ENCODE measurements at regions not wholly inside any gene's neighbourhood (a gene's known extent, or its start where the extent isn't known, plus 50 kb on each side); places are given as distances from the start of the nearest gene placed in this dataset.

DNA sequence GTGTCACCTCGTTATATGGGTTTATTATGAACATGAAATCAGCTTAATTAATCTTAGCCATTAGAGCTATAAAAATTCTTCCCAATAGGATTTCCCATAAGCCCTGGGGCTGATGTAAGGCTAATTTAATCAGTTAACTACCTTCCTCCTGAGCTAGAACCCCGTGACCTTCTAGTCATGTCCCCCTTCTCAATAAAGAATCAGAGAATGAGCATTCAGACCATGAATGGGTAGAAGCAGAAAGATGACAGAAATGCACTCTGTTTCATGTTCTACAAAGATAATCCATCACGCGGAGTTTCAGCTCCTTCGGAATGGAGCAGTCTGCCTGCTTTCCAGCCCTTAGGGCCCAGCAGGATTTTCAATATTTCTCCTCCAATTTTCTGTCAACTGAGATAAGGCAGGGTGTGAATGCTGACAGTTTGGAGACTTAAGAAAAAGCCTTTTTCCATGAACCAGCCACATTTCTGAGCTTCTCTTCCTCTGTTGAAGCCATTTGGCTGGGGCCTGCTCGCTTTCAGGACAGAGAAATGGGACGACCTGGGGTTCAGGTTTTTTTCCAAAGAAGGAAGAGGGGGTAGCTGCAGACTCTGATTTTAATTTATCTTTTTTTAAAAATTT is 211.0 kb downstream of the NEBL start:
- Histone ChIP-seq H3K27ac (no peak overlapping the region), H3K4me3 (no peak overlapping the region), H3K9me3 (no peaks in the 10 kb centered on the region), H3K27me3 (ENCODE audit: low read depth) (no peaks in the 10 kb centered on the region), H3K4me1 (no peaks in the 10 kb centered on the region), H3K36me3 (no peaks in the 10 kb centered on the region)
- DNase-seq: no peak
- intact Hi-C loops (cut with DNase I): no loop called here
- TF ChIP-seq, protein P1, sequence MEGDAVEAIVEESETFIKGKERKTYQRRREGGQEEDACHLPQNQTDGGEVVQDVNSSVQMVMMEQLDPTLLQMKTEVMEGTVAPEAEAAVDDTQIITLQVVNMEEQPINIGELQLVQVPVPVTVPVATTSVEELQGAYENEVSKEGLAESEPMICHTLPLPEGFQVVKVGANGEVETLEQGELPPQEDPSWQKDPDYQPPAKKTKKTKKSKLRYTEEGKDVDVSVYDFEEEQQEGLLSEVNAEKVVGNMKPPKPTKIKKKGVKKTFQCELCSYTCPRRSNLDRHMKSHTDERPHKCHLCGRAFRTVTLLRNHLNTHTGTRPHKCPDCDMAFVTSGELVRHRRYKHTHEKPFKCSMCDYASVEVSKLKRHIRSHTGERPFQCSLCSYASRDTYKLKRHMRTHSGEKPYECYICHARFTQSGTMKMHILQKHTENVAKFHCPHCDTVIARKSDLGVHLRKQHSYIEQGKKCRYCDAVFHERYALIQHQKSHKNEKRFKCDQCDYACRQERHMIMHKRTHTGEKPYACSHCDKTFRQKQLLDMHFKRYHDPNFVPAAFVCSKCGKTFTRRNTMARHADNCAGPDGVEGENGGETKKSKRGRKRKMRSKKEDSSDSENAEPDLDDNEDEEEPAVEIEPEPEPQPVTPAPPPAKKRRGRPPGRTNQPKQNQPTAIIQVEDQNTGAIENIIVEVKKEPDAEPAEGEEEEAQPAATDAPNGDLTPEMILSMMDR (IDR thresholded peaks at IDR 0.05): no peak
- ATAC-seq: no peak

DNA sequence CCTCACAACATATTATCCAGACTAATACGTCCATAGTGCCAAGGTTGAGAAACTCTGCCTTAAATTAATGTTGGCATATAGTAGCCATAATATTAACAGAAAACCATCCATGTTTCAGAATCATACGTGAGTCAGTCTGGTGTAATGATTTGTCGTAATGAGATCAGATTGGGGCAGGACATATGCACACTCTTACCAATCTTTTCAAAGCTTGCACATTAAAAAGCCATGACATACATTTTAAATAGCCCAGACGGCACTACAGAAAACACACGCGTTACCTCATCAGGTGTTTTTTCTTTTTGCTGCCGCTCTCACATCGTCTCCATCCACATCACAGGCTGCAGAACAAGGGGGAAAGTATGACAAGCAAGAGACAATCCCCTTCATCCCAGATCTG is 211.6 kb downstream of the NEBL start:
- no peak for DNase-seq
- Histone ChIP-seq H3K4me1 (no peaks in the 10 kb centered on the region), H3K36me3 (no peaks in the 10 kb centered on the region), H3K9me3 (no peaks in the 10 kb centered on the region), H3K27ac (no peak overlapping the region), H3K27me3 (ENCODE audit: low read depth) (no peaks in the 10 kb centered on the region), H3K4me3 (no peak overlapping the region)
- intact Hi-C loops (cut with DNase I): no loop called here
- TF ChIP-seq, protein P1 (IDR thresholded peaks at IDR 0.05): no peak
- ATAC-seq: no peak

DNA sequence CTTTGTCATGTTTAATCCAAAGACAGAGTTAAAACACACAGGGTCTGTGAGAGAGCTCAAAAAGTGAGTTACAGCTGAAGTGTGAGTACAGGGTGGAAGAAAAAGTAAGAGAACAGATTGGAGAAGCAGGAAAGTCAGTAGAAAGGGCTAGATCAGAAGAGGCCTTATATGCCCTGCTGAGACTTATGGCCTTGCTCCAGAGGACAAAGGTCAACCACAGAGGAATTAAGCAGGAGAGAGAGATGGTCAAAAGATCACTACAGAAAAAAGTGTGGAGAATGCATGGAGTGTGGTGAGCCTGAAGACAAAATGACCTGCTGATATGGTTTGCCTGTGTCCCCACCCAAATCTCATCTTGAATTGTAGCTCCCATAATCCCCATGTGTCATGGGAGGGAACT is 213.8 kb downstream of the NEBL start:
- TF ChIP-seq, protein P1 (IDR thresholded peaks at IDR 0.05): no peak
- intact Hi-C loops (cut with DNase I): no loop called here
- no peaks in the 10 kb centered on the region for H3K27me3 ChIP-seq (ENCODE audit: low read depth)
- no peaks in the 10 kb centered on the region for H3K9me3 ChIP-seq
- no peaks in the 10 kb centered on the region for H3K36me3 ChIP-seq
- no peak overlapping the region for H3K4me3 ChIP-seq
- no peak overlapping the region for H3K27ac ChIP-seq
- DNase-seq: no peak
- H3K4me1 ChIP-seq: no peaks in the 10 kb centered on the region
- no peak for ATAC-seq

DNA sequence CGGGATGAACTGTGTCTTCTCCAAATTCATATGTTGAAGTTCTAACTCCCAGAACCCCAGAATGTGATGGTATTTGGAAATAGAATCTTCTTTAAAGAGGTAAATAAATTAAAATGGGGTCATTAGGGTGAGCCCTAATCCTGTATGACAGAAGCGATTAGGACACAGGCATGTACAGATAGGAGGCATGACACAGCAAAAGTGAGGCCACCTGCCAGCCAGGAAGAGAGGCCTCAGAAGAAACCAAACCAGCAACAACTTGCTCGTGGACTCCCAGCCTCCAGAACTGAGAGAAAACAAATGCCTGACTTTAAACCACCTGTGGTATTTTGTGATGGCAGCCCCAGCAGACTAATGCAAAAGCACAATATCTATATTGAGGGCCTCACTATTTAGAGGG is 214.3 kb downstream of the NEBL start:
- intact Hi-C loops (cut with DNase I): no loop called here
- TF ChIP-seq, protein P1 (IDR thresholded peaks at IDR 0.05): no peak
- no peaks in the 10 kb centered on the region for H3K36me3 ChIP-seq
- no peak overlapping the region for H3K4me3 ChIP-seq
- no peaks in the 10 kb centered on the region for H3K4me1 ChIP-seq
- no peak overlapping the region for H3K27ac ChIP-seq
- no peak for ATAC-seq
- no peaks in the 10 kb centered on the region for H3K9me3 ChIP-seq
- DNase-seq: no peak
- no peaks in the 10 kb centered on the region for H3K27me3 ChIP-seq (ENCODE audit: low read depth)

DNA sequence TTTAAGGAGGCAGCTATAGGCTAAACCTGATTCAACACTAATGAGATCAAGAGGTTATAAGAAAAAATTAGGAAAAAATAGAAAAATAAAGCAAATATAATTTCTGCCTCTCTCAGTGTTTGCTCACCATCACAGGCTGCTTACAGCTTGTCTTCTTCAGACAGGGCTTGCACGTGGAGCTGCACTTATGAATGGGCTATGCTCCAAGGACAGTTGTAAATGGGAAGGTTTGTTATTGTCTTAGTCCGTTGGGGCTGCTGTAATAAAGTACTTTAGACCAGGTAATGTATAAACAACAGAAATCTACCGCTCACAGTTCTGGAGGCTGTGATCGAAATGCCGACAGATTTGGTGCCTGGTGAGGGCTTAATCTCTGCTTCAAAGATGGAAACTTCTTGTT is 219.8 kb downstream of the NEBL start:
- H3K27me3 ChIP-seq (ENCODE audit: low read depth): no peaks in the 10 kb centered on the region
- H3K36me3 ChIP-seq: no peaks in the 10 kb centered on the region
- no peaks in the 10 kb centered on the region for H3K9me3 ChIP-seq
- no peak for ATAC-seq
- H3K4me3 ChIP-seq: no peak overlapping the region
- intact Hi-C loops (cut with DNase I): no loop called here
- no peak for DNase-seq
- H3K27ac ChIP-seq: no peak overlapping the region
- no peaks in the 10 kb centered on the region for H3K4me1 ChIP-seq
- TF ChIP-seq, protein P1 (IDR thresholded peaks at IDR 0.05): no peak

DNA sequence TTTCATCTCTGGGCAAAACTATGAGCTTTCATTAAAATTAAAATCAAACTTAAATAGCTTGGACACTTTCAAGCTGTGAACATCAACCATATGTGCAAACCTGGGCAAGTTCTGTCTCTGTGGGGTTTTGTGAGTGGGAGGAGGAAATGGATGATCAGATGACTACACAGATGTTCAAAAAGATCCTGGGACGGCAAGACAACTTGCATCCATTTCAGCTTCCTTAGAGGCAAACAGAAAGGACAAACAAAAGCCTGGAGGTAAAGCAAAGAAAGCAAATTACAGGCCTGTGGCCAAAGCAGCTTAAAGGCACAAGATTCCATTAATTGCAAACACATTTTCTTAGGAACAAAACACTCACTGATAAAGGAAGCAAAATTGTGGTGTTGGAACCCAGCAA is 222.2 kb downstream of the NEBL start:
- Histone ChIP-seq H3K4me1 (no peaks in the 10 kb centered on the region), H3K27ac (no peak overlapping the region), H3K4me3 (no peak overlapping the region), H3K27me3 (ENCODE audit: low read depth) (no peaks in the 10 kb centered on the region), H3K9me3 (no peaks in the 10 kb centered on the region), H3K36me3 (no peaks in the 10 kb centered on the region)
- ATAC-seq: no peak
- intact Hi-C loops (cut with DNase I): no loop called here
- TF ChIP-seq, protein P1 (IDR thresholded peaks at IDR 0.05): no peak
- no peak for DNase-seq

Data from lower lobe of right lung (tissue), 2 donors.